C4-2B (cell line): ENCODE measurements at regions not wholly inside any gene's neighbourhood (a gene's known extent, or its start where the extent isn't known, plus 50 kb on each side); places are given as distances from the start of the nearest gene placed in this dataset.

Experiments used
- H3K27ac ChIP-seq: fragments of 450-650 bp; 2 replicates; pipeline ENCODE4 v1.5.1; 2017
- CTCF ChIP-seq: fragments of 450-650 bp; conservative IDR thresholded peaks from 2 replicates; pipeline ENCODE4 v1.5.1; 2017; ENCODE audit warnings: mild to moderate bottlenecking
- ZFX ChIP-seq: fragments of 450-650 bp; IDR thresholded peaks from 2 replicates; pipeline ENCODE4 v1.6.1; 2017

GRCh38 chr7:25359471-25360059 lies 131.3 kb upstream of the NPVF start:
- TF ChIP-seq ZFX: no peak
- no peak for TF ChIP-seq CTCF
- H3K27ac ChIP-seq: no peak overlapping the region

GRCh38 chr7:25360451-25360850 lies 132.2 kb upstream of the NPVF start:
- H3K27ac ChIP-seq: peak overlapping the region; percentile 12
- TF ChIP-seq CTCF: no peak
- TF ChIP-seq ZFX: no peak

DNA sequence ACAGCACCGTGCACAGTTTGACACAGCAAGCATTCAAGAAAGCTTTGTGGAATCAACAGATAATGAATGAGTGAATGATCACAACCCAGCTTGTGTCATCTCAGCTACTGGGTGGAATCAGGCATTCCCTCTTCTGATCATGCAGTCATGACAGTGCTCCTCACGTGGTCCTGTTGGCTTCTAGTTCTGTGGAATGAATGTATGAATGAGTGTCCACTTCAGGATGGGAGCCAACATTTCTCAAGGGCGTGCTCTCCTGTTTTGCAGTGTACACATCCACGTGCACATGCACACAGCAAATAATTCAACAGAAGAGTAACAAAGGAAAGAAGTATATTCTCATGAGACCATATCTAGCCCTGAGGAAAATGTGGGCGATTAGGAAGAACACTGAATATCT lies 133.1 kb upstream of the NPVF start:
- H3K27ac ChIP-seq: peak overlapping the region; percentile 24

GRCh38 chr7:25361863-25362262 lies 133.6 kb upstream of the NPVF start:
- no peak for TF ChIP-seq ZFX
- no peak for TF ChIP-seq CTCF

More for the DNA sequence above, 133.1 kb upstream of the NPVF start:
- no peak for TF ChIP-seq CTCF
- TF ChIP-seq ZFX: no peak

DNA sequence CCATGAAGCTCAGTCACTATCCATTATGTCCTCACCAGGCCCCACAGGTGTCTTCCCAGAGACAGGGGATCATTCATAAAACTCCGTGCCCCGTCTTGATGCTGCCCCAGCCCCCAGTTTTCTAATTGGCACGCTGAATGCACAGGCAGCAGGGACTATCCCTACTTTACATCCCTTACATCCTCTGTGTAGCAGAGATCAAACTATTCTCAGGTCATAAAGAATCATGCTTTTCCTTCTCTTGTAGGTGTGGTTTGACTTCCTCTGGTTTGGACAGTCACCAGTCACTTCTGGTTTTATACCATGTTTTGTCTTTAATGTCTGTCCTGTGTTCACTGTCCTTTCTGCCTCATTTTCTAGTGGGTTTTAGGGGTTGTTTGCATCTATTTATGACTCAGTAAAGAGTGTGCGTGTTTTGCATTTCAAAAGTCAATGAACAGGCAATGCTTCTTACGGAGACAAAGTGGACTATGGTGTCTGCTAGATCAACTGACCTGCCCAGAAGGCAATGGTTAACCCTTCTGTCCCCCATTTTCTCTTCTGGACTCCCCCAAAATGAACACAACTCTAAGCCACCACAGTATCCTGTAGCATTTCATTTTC lies 140.4 kb upstream of the NPVF start:
- no peak for TF ChIP-seq CTCF
- TF ChIP-seq ZFX: no peak
- H3K27ac ChIP-seq: no peak overlapping the region

More at GRCh38 chr7:25361863-25362262, 133.6 kb upstream of the NPVF start:
- H3K27ac ChIP-seq: no peak overlapping the region

GRCh38 chr7:25369786-25370185 lies 141.5 kb upstream of the NPVF start:
- H3K27ac ChIP-seq: no peak overlapping the region
- TF ChIP-seq ZFX (no peak), CTCF (no peak)

DNA sequence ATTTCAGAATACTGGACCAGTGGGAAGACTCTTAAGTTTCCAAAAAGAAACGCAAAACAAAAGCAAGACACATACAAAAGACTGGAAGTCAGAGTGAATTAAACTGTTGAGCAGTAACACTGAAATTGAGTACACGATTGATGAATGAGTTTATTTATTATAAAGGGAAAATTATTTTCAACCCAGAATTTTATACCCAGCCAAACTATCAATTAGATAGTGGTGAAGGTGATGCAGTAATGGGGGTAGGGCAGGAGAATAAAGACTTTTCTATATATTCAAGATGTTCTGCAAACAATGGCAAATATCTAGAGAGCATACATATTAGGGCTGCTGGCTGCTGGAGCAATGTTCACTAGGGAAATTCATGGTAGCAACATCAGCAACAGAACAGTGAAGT lies 143.7 kb upstream of the NPVF start:
- no peak overlapping the region for H3K27ac ChIP-seq
- no peak for TF ChIP-seq ZFX
- no peak for TF ChIP-seq CTCF
